ENCODE measurements at regions not wholly inside any gene's neighbourhood (a gene's known extent, or its start where the extent isn't known, plus 50 kb on each side); places are given as distances from the start of the nearest gene placed in this dataset.

DNA sequence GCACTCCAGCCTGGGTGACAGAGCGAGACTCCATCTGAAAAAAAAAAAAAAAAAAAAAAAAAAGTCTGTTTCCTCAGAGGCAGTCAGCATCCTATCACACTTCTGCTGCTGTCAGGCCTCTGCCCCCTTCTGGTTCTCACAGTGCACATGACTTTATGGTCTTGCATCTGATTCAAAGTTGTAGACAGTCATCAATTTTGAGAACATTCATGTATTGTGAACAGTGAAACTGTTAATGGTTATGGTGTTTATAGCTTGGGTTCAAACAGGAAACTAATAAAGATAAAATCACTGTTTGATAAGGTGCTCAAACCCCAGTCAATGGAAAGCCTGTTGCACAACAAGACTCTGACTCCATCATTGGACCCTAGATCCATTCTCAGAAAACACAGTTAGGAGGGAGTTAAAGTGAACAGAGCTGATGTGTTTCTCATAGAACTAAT is 61.4 kb downstream of the FOXD1 start:
- DNase-seq = peak; percentile 79

DNA sequence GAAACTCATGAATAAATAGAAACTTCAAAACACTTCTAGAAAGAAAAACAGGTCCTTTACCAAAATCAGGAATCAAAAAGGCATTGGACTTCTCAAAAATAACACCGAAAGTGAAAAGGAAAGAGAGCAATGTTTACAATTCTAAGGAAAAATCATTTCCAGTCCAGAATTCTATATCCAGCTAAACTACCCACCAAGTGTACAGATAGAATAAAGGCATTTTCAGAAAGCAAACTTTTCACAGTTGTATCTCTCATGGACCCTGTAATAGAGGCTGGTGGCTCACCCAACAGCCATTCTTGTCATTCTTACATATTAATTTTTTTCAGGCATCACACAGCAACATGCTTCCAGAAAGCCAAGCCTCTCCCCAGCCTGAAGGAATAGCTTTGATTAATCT is 63.7 kb downstream of the FOXD1 start:
- TF ChIP-seq, protein P1, sequence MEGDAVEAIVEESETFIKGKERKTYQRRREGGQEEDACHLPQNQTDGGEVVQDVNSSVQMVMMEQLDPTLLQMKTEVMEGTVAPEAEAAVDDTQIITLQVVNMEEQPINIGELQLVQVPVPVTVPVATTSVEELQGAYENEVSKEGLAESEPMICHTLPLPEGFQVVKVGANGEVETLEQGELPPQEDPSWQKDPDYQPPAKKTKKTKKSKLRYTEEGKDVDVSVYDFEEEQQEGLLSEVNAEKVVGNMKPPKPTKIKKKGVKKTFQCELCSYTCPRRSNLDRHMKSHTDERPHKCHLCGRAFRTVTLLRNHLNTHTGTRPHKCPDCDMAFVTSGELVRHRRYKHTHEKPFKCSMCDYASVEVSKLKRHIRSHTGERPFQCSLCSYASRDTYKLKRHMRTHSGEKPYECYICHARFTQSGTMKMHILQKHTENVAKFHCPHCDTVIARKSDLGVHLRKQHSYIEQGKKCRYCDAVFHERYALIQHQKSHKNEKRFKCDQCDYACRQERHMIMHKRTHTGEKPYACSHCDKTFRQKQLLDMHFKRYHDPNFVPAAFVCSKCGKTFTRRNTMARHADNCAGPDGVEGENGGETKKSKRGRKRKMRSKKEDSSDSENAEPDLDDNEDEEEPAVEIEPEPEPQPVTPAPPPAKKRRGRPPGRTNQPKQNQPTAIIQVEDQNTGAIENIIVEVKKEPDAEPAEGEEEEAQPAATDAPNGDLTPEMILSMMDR (IDR thresholded peaks at IDR 0.05; ENCODE audit: low read length) = no peak
- TF ChIP-seq EZH2 (optimal IDR thresholded peaks at IDR 0.05; ENCODE audit: low read depth, low read length) (no peak), EZH2phosphoT487 (IDR thresholded peaks at IDR 0.05; ENCODE audit: low read length) (no peak)
- peaks cover 26% of the 10 kb centered on the region for H3K4me1 ChIP-seq (ENCODE audit: low read length)
- H3K9me3 ChIP-seq (replicated peaks; ENCODE audit: insufficient read depth, low read length) = no peaks in the 10 kb centered on the region
- no peak for DNase-seq
- no peaks in the 10 kb centered on the region for H3K9me2 ChIP-seq (replicated peaks; ENCODE audit: insufficient read depth, low read length)
- no peak overlapping the region for H3K4me3 ChIP-seq (ENCODE audit: low read length)
- H2AFZ ChIP-seq (ENCODE audit: low read length) = no peak overlapping the region
- H3K79me2 ChIP-seq (ENCODE audit: low read length) = no peaks in the 10 kb centered on the region
- no peak overlapping the region for H3K4me2 ChIP-seq (ENCODE audit: low read depth, low read length)
- H3F3A ChIP-seq (ENCODE audit: insufficient read depth, low read length) = peaks cover 32% of the 10 kb centered on the region
- no peaks in the 10 kb centered on the region for H3K36me3 ChIP-seq (replicated peaks; ENCODE audit: insufficient read depth, low read length)
- H4K20me1 ChIP-seq (ENCODE audit: insufficient read depth, low read length) = no peaks in the 10 kb centered on the region
- H3K27ac ChIP-seq (ENCODE audit: low read length) = no peak overlapping the region
- H3K27me3 ChIP-seq (replicated peaks; ENCODE audit: insufficient read depth, low read length) = no peaks in the 10 kb centered on the region
- H3K9ac ChIP-seq (ENCODE audit: low read length) = no peak overlapping the region

More for the DNA sequence above, 61.4 kb downstream of the FOXD1 start:
- Histone ChIP-seq H3K27ac (ENCODE audit: low read length) (peak overlapping the region; percentile 85), H3K9ac (ENCODE audit: low read length) (peak overlapping the region; percentile 17; the same call in 1 of the 2 replicates), H3K4me3 (ENCODE audit: low read length) (peak overlapping the region; percentile 35), H2AFZ (ENCODE audit: low read length) (peak overlapping the region; percentile 13; the same call in 1 of the 2 replicates), H3K4me1 (ENCODE audit: low read length) (peaks cover 26% of the 10 kb centered on the region), H3F3A (ENCODE audit: insufficient read depth, low read length) (peaks cover 32% of the 10 kb centered on the region), H4K20me1 (ENCODE audit: insufficient read depth, low read length) (no peaks in the 10 kb centered on the region), H3K36me3 (replicated peaks; ENCODE audit: insufficient read depth, low read length) (no peaks in the 10 kb centered on the region), H3K9me3 (replicated peaks; ENCODE audit: insufficient read depth, low read length) (no peaks in the 10 kb centered on the region), H3K79me2 (ENCODE audit: low read length) (no peaks in the 10 kb centered on the region), H3K9me2 (replicated peaks; ENCODE audit: insufficient read depth, low read length) (no peaks in the 10 kb centered on the region), H3K4me2 (ENCODE audit: low read depth, low read length) (peak overlapping the region; percentile 59), H3K27me3 (replicated peaks; ENCODE audit: insufficient read depth, low read length) (no peaks in the 10 kb centered on the region)
- TF ChIP-seq, protein P1 (IDR thresholded peaks at IDR 0.05; ENCODE audit: low read length) = peak; percentile 49
- TF ChIP-seq EZH2phosphoT487 (IDR thresholded peaks at IDR 0.05; ENCODE audit: low read length) = no peak

DNA sequence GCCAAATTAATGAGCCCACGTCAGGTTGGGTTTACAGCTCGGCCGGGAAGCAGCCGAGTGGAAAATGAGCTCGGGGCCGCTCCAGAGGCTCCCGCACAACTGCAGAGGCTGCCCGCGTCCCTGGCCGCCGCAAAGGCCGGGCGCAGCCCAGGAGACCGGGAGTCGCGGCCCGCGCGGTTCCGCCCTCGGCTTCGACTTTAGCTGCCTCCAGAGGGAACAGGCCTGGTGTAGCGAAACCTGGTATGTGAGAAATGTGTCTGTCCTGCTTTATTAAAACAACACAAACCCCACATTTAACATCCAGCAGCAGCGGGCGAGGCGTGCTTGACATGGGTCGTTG is 66.2 kb downstream of the FOXD1 start:
- no peaks in the 10 kb centered on the region for H3K79me2 ChIP-seq (ENCODE audit: low read length)
- H3K27ac ChIP-seq (ENCODE audit: low read length) = no peak overlapping the region
- no peak overlapping the region for H3K4me2 ChIP-seq (ENCODE audit: low read depth, low read length)
- H3F3A ChIP-seq (ENCODE audit: insufficient read depth, low read length) = peaks cover 14% of the 10 kb centered on the region
- DNase-seq = no peak
- no peaks in the 10 kb centered on the region for H3K9me2 ChIP-seq (replicated peaks; ENCODE audit: insufficient read depth, low read length)
- H4K20me1 ChIP-seq (ENCODE audit: insufficient read depth, low read length) = no peaks in the 10 kb centered on the region
- H3K4me1 ChIP-seq (ENCODE audit: low read length) = peaks cover 11% of the 10 kb centered on the region
- H2AFZ ChIP-seq (ENCODE audit: low read length) = no peak overlapping the region
- H3K9me3 ChIP-seq (replicated peaks; ENCODE audit: insufficient read depth, low read length) = no peaks in the 10 kb centered on the region
- no peak overlapping the region for H3K4me3 ChIP-seq (ENCODE audit: low read length)
- H3K36me3 ChIP-seq (replicated peaks; ENCODE audit: insufficient read depth, low read length) = no peaks in the 10 kb centered on the region
- no peak overlapping the region for H3K9ac ChIP-seq (ENCODE audit: low read length)
- TF ChIP-seq EZH2 (optimal IDR thresholded peaks at IDR 0.05; ENCODE audit: low read depth, low read length) (no peak), EZH2phosphoT487 (IDR thresholded peaks at IDR 0.05; ENCODE audit: low read length) (no peak)
- TF ChIP-seq, protein P1 (IDR thresholded peaks at IDR 0.05; ENCODE audit: low read length) = no peak
- H3K27me3 ChIP-seq (replicated peaks; ENCODE audit: insufficient read depth, low read length) = no peaks in the 10 kb centered on the region

All from MM.1S (cell line).